ENCODE measurements at regions not wholly inside any gene's neighbourhood (a gene's known extent, or its start where the extent isn't known, plus 50 kb on each side); places are given as distances from the start of the nearest gene placed in this dataset.

- intact Hi-C loops (cut with micrococcal nuclease): no loop called here
- ChIA-PET CTCF (no interaction called here), POLR2A (ENCODE audit: unreplicated experiment) (no interaction called here)
- Histone ChIP-seq H3K14ac (replicated peaks; ENCODE audit: low read depth, low read length) (no peak overlapping the region), H2BK120ac (ENCODE audit: low read depth, low read length) (no peak overlapping the region), H4K5ac (ENCODE audit: low read depth, low read length) (no peak overlapping the region), H4K20me1 (ENCODE audit: insufficient read depth, low read length) (no peaks in the 10 kb centered on the region), H3K36me3 (ENCODE audit: control insufficient read depth, insufficient read depth, low read length) (no peaks in the 10 kb centered on the region), H4K91ac (ENCODE audit: insufficient read depth, low read depth, low read length) (no peak overlapping the region), H3K4me1 (ENCODE audit: control insufficient read depth, insufficient read depth, low read length) (peaks cover 2% of the 10 kb centered on the region; the same call in 1 of the 2 replicates), H2AK5ac (ENCODE audit: low read depth, low read length) (no peak overlapping the region), H3K79me1 (ENCODE audit: low read depth in 1 of 2, low read length in 2 of 2) (no peaks in the 10 kb centered on the region), H3K9ac (ENCODE audit: low read depth, low read length) (no peak overlapping the region), H2AFZ (replicated peaks; ENCODE audit: low read length, poor library complexity) (no peak overlapping the region), H3K18ac (ENCODE audit: low read depth, low read length) (no peak overlapping the region), H4K8ac (ENCODE audit: low read depth in 2 of 2, low read length in 2 of 2) (no peak overlapping the region), H3K23ac (ENCODE audit: low read depth, low read length) (no peak overlapping the region), H2AK9ac (replicated peaks; ENCODE audit: low read depth, low read length, poor library complexity) (no peak overlapping the region), H2BK15ac (ENCODE audit: low read depth, low read length) (no peak overlapping the region), H3K4me3 (ENCODE audit: insufficient read depth, low read depth, low read length) (no peak overlapping the region), H2BK20ac (ENCODE audit: low read depth, low read length) (no peak overlapping the region), H3K9me3 (ENCODE audit: control insufficient read depth, insufficient read depth, low read length) (no peaks in the 10 kb centered on the region), H3K27me3 (ENCODE audit: control insufficient read depth, insufficient read depth, low read length) (no peaks in the 10 kb centered on the region), H2BK5ac (ENCODE audit: low read depth, low read length, poor library complexity, severe bottlenecking) (no peak overlapping the region), H3K4ac (ENCODE audit: low read depth, low read length) (no peak overlapping the region), H3K56ac (ENCODE audit: extremely low read depth, insufficient read depth, low read length) (no peak overlapping the region), H3K27ac (ENCODE audit: insufficient read depth, low read length) (no peak overlapping the region), H3K9me1 (ENCODE audit: insufficient read depth, low read length) (no peaks in the 10 kb centered on the region), H3K4me2 (ENCODE audit: low read depth, low read length) (no peak overlapping the region)
- no TSS peak for BruUV-seq (replicated peaks)
- ATAC-seq (ENCODE audit: low read depth) (no peak), DNase-seq (no peak)
- in situ Hi-C loops (cut with MboI; ENCODE audit: low sequenced_read_pairs): no loop called here
- WGBS, 2 experiments (ENCODE audit: extremely low coverage in 2 of 2, insufficient read length in 1 of 2): no CpG with 5 or more reads among the region's 4 CpGs
- no peak for TF ChIP-seq MAFK (IDR thresholded peaks at IDR 0.05; ENCODE audit: low read depth, low read length)
- TF ChIP-seq MAZ (IDR thresholded peaks at IDR 0.05; ENCODE audit: borderline replicate concordance, low read depth, low read length): no peak
- TF ChIP-seq RAD21 (IDR thresholded peaks at IDR 0.05; ENCODE audit: low read length): no peak
- TF ChIP-seq POLR2A (IDR thresholded peaks at IDR 0.05; ENCODE audit: low read depth, low read length): no peak
- no peak for TF ChIP-seq BHLHE40 (IDR thresholded peaks at IDR 0.05; ENCODE audit: low read depth, low read length)
- no peak for TF ChIP-seq CTCF (conservative IDR thresholded peaks at IDR 0.05; ENCODE audit: low read depth, low read length)
- TF ChIP-seq CEBPB (IDR thresholded peaks at IDR 0.05; ENCODE audit: low read depth, low read length): no peak
- TF ChIP-seq CHD1 (IDR thresholded peaks at IDR 0.05; ENCODE audit: low read depth, low read length): no peak
- no peak for TF ChIP-seq FOS (IDR thresholded peaks at IDR 0.05; ENCODE audit: low read depth, low read length)
- TF ChIP-seq RCOR1 (IDR thresholded peaks at IDR 0.05; ENCODE audit: insufficient replicate concordance, low read length): no peak
- no peak for TF ChIP-seq RFX5 (IDR thresholded peaks at IDR 0.05; ENCODE audit: low read depth, low read length)
- no peak for TF ChIP-seq ELK1 (IDR thresholded peaks at IDR 0.05; ENCODE audit: borderline replicate concordance, low read depth, low read length)
- no peak for TF ChIP-seq MXI1 (IDR thresholded peaks at IDR 0.05; ENCODE audit: borderline replicate concordance, low read depth, low read length)
- TF ChIP-seq NFE2L2 (IDR thresholded peaks at IDR 0.05; ENCODE audit: low read depth, low read length): no peak
- TF ChIP-seq SMC3 (IDR thresholded peaks at IDR 0.05; ENCODE audit: low read depth, low read length): no peak
- no peak for TF ChIP-seq USF2 (IDR thresholded peaks at IDR 0.05; ENCODE audit: low read depth, low read length)
- dilution Hi-C loops (cut with HindIII; ENCODE audit: low sequenced_read_pairs, unreplicated experiment): no loop called here
Observed at GRCh38 chr2:181309586-181309985, 147.6 kb upstream of the ITGA4 start.
